Type B pancreatic cell (in vitro differentiated cells): ENCODE measurements at regions not wholly inside any gene's neighbourhood (a gene's known extent, or its start where the extent isn't known, plus 50 kb on each side); places are given as distances from the start of the nearest gene placed in this dataset.

Source experiments
- DNase-seq: peaks from one replicate; pipeline ENCODE4 v3.0.0; 2021; ENCODE audit warnings: mixed read lengths; ENCODE audit not compliant: unreplicated experiment; ENCODE audit errors: extremely low spot score
- H3K27ac Mint-ChIP-seq: 2 replicates; pipeline ENCODE4 v1.8.0; 2021; ENCODE audit warnings: mild to moderate bottlenecking, mixed read lengths
- H3K27me3 Mint-ChIP-seq: 2 replicates; pipeline ENCODE4 v1.8.0; 2021; ENCODE audit warnings: mixed read lengths
- H3K36me3 Mint-ChIP-seq: 2 replicates; pipeline ENCODE4 v1.8.0; 2021; ENCODE audit warnings: mixed read lengths
- H3K4me1 Mint-ChIP-seq: one replicate; pipeline ENCODE4 v1.8.0; 2021; ENCODE audit warnings: mixed read lengths; ENCODE audit not compliant: unreplicated experiment
- H3K4me3 Mint-ChIP-seq: 2 replicates; pipeline ENCODE4 v1.8.0; 2021; ENCODE audit warnings: mild to moderate bottlenecking, mixed read lengths
- H3K9me3 Mint-ChIP-seq: 2 replicates; pipeline ENCODE4 v1.8.0; 2021; ENCODE audit warnings: mixed read lengths
- TF ChIP-seq, protein P1 (sequence below): fragments of 200-600 bp; sonication (generic); conservative IDR thresholded peaks from 2 replicates; pipeline ENCODE4 v1.5.0; 2021; ENCODE audit warnings: antibody characterized with exemption, mild to moderate bottlenecking

DNA sequence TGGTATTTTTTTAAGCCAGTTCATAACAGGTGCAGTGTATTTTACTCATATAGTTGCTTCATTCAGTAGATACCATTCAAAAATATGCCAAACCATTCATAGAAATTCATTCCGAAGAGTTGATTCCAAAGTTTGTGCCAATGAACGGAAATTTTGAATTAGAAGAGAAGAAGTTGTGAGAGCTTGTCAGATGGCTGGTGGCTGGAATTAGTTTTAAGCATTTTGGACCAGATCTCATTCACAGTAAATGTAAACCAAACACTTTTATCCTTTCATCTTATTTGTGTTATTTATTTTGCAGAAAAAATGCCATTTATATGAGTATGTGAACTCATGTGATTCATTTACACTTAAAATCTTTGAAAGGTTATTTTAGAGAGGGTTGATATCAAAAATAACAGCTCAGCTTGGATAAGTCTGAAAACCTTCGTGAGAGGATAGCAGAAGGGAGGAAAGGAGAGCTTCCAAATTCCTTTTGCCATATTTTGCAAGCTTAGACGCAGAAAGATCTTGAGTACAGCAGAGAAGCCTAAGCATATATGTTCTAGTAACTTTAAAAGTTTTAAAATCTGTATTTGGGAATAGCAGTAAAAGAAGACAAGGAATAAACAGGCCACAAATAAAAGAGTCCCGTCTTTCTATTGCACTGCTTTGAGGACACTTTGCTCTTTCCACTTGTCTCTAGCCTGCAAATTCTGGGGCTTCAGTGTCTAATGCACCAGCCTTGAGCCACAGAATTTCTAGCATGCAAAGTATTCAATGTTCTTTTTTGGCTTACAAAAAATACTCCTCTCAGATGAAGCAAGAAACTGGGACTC lies 253.6 kb upstream of the FLRT2 start:
- TF ChIP-seq, protein P1, sequence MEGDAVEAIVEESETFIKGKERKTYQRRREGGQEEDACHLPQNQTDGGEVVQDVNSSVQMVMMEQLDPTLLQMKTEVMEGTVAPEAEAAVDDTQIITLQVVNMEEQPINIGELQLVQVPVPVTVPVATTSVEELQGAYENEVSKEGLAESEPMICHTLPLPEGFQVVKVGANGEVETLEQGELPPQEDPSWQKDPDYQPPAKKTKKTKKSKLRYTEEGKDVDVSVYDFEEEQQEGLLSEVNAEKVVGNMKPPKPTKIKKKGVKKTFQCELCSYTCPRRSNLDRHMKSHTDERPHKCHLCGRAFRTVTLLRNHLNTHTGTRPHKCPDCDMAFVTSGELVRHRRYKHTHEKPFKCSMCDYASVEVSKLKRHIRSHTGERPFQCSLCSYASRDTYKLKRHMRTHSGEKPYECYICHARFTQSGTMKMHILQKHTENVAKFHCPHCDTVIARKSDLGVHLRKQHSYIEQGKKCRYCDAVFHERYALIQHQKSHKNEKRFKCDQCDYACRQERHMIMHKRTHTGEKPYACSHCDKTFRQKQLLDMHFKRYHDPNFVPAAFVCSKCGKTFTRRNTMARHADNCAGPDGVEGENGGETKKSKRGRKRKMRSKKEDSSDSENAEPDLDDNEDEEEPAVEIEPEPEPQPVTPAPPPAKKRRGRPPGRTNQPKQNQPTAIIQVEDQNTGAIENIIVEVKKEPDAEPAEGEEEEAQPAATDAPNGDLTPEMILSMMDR: no peak
- H3K4me1 Mint-ChIP-seq: peaks cover under 1% of the 10 kb centered on the region
- no peaks in the 10 kb centered on the region for H3K36me3 Mint-ChIP-seq
- H3K27me3 Mint-ChIP-seq: no peaks in the 10 kb centered on the region
- H3K9me3 Mint-ChIP-seq: peaks cover 5% of the 10 kb centered on the region
- no peak for DNase-seq
- no peak overlapping the region for H3K27ac Mint-ChIP-seq
- H3K4me3 Mint-ChIP-seq: no peak overlapping the region

DNA sequence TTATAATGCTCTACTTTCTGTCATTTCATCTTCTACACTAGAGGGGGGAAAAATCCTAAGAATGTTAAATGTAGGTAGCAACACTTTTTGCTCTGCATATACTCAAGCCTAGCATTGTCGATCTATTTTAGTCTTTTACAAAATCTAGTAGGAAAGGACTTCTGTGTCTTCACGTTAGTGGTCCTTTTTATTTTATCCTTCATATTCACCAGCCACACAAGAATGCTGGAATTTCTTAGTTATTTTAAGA lies 253.0 kb upstream of the FLRT2 start:
- H3K9me3 Mint-ChIP-seq: peaks cover 5% of the 10 kb centered on the region
- H3K27ac Mint-ChIP-seq: no peak overlapping the region
- H3K36me3 Mint-ChIP-seq: no peaks in the 10 kb centered on the region
- no peak for DNase-seq
- TF ChIP-seq, protein P1: no peak
- H3K27me3 Mint-ChIP-seq: no peaks in the 10 kb centered on the region
- H3K4me1 Mint-ChIP-seq: peaks cover 6% of the 10 kb centered on the region
- no peak overlapping the region for H3K4me3 Mint-ChIP-seq

GRCh38 chr14:85279407-85279806 lies 250.5 kb upstream of the FLRT2 start:
- Mint-ChIP-seq H3K4me3 (no peak overlapping the region), H3K27me3 (no peaks in the 10 kb centered on the region), H3K4me1 (peaks cover 9% of the 10 kb centered on the region), H3K27ac (no peak overlapping the region), H3K36me3 (no peaks in the 10 kb centered on the region), H3K9me3 (peaks cover 5% of the 10 kb centered on the region)
- no peak for DNase-seq
- TF ChIP-seq, protein P1: no peak

DNA sequence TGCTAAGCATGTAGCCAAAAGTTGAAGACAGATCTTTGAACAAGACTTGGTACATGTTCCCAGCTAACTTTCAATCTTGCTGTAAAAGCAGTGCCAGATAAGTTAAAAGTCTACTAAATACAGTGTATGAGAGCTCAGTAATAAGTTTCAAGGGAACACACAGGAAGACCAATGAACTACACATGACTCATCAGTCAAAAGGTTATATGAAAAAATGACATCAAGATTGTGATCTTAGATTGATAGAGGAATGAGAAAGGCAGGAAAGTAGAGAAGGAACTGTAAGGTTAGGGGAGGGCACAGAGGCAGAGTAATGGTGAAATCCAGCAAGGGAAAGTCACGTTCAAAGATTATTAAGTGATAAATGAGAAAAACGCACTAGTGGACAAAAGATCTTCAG lies 249.9 kb upstream of the FLRT2 start:
- peaks cover 9% of the 10 kb centered on the region for H3K4me1 Mint-ChIP-seq
- H3K4me3 Mint-ChIP-seq: no peak overlapping the region
- H3K27me3 Mint-ChIP-seq: no peaks in the 10 kb centered on the region
- no peak overlapping the region for H3K27ac Mint-ChIP-seq
- TF ChIP-seq, protein P1: no peak
- H3K9me3 Mint-ChIP-seq: peaks cover 5% of the 10 kb centered on the region
- H3K36me3 Mint-ChIP-seq: no peaks in the 10 kb centered on the region
- DNase-seq: no peak

DNA sequence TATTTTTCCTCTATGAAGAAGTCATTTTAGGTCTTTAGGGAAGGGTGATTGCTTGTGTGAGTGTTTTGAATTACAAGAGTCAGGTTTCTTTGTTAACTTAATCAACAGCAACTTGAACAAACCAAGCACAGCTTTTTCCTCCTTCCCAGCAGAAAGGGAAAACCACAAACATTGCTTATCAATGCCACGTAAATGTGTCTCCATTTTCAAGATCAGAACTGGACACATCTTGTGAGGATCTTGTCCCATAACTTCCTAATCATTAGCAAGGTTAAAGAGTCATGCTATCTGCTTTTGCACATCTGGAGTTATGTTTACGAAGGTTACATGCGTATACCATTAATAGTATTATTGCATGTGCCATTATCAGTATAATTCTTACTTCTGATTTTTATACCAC lies 248.0 kb upstream of the FLRT2 start:
- no peak for DNase-seq
- H3K4me1 Mint-ChIP-seq: peaks cover 9% of the 10 kb centered on the region
- H3K27ac Mint-ChIP-seq: no peak overlapping the region
- no peaks in the 10 kb centered on the region for H3K36me3 Mint-ChIP-seq
- TF ChIP-seq, protein P1: no peak
- peaks cover 5% of the 10 kb centered on the region for H3K9me3 Mint-ChIP-seq
- H3K27me3 Mint-ChIP-seq: no peaks in the 10 kb centered on the region
- H3K4me3 Mint-ChIP-seq: no peak overlapping the region

DNA sequence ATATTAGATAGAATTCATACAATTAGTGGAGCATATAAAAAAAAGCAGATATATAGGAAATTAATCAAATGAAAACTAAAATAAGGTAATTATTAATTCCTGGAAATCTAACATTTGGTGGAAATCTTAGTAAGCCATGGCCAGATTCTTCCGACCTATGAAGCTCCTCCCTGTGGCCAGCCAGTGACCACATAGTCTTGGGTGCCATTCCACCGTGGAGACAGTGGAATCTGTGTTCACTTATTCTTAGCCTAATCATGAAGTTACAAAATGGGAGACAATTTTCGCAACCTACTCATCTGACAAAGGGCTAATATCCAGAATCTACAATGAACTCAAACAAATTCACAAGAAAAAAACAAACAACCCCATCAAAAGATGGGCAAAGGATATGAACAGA lies 241.9 kb upstream of the FLRT2 start:
- Mint-ChIP-seq H3K9me3 (no peaks in the 10 kb centered on the region), H3K36me3 (no peaks in the 10 kb centered on the region), H3K27ac (no peak overlapping the region), H3K27me3 (no peaks in the 10 kb centered on the region), H3K4me1 (no peaks in the 10 kb centered on the region), H3K4me3 (no peak overlapping the region)
- no peak for DNase-seq
- TF ChIP-seq, protein P1: no peak
